Mesothelial cell of epicardium (in vitro differentiated cells): ENCODE measurements at regions not wholly inside any gene's neighbourhood (a gene's known extent, or its start where the extent isn't known, plus 50 kb on each side); places are given as distances from the start of the nearest gene placed in this dataset.

Experiments
- DNase-seq, 2 experiments: peaks; one replicate each; pipeline ENCODE4 v3.0.0; 2021; ENCODE audit warnings: low spot score in 2 of 2; ENCODE audit not compliant: unreplicated experiment in 2 of 2
- H3K27ac Mint-ChIP-seq: 2 replicates; pipeline ENCODE4 v1.8.0; 2021; ENCODE audit warnings: mixed read lengths
- H3K27me3 Mint-ChIP-seq: 2 replicates; pipeline ENCODE4 v1.8.0; 2021; ENCODE audit warnings: low read depth, mixed read lengths
- H3K36me3 Mint-ChIP-seq: 2 replicates; pipeline ENCODE4 v1.8.0; 2021; ENCODE audit warnings: mixed read lengths
- H3K4me1 Mint-ChIP-seq: 2 replicates; pipeline ENCODE4 v1.8.0; 2021; ENCODE audit warnings: mixed read lengths
- H3K4me3 Mint-ChIP-seq: 2 replicates; pipeline ENCODE4 v1.8.0; 2021; ENCODE audit warnings: mild to moderate bottlenecking, moderate library complexity, mixed read lengths
- H3K9me3 Mint-ChIP-seq: 2 replicates; pipeline ENCODE4 v1.8.0; 2021; ENCODE audit warnings: mixed read lengths
- TF ChIP-seq, protein P1 (sequence below): fragments of 200-600 bp; sonication (generic); IDR thresholded peaks from one replicate; pipeline ENCODE4 v1.5.0; 2021; ENCODE audit warnings: antibody characterized with exemption; ENCODE audit not compliant: unreplicated experiment

DNA sequence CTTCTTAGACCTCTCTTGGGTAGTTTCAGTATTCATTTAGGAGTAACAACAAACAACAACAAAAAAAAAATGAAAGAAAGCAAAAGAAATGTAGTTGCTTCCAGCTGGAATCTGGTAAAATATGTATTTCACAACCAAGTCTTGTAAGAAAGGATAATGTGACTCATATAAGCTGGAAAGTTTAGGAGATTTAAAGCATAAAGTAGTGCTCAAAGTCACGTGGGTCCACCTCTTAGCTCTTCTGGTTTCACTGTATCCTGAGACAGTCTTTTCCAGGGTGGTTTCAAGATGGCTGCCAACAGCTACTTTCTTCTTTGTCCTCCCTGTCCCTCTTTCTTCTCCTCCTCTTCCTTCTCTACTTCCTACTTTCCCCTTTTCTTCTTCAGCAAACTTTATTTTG is 69.5 kb upstream of the CDK13 start:
- no peak for DNase-seq
- H3K4me1 Mint-ChIP-seq, result no peaks in the 10 kb centered on the region
- TF ChIP-seq, protein P1, sequence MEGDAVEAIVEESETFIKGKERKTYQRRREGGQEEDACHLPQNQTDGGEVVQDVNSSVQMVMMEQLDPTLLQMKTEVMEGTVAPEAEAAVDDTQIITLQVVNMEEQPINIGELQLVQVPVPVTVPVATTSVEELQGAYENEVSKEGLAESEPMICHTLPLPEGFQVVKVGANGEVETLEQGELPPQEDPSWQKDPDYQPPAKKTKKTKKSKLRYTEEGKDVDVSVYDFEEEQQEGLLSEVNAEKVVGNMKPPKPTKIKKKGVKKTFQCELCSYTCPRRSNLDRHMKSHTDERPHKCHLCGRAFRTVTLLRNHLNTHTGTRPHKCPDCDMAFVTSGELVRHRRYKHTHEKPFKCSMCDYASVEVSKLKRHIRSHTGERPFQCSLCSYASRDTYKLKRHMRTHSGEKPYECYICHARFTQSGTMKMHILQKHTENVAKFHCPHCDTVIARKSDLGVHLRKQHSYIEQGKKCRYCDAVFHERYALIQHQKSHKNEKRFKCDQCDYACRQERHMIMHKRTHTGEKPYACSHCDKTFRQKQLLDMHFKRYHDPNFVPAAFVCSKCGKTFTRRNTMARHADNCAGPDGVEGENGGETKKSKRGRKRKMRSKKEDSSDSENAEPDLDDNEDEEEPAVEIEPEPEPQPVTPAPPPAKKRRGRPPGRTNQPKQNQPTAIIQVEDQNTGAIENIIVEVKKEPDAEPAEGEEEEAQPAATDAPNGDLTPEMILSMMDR, result no peak
- peaks cover 4% of the 10 kb centered on the region for H3K36me3 Mint-ChIP-seq
- H3K27ac Mint-ChIP-seq, result no peak overlapping the region
- peaks cover 4% of the 10 kb centered on the region for H3K27me3 Mint-ChIP-seq
- peaks cover 20% of the 10 kb centered on the region for H3K9me3 Mint-ChIP-seq
- H3K4me3 Mint-ChIP-seq, result no peak overlapping the region

DNA sequence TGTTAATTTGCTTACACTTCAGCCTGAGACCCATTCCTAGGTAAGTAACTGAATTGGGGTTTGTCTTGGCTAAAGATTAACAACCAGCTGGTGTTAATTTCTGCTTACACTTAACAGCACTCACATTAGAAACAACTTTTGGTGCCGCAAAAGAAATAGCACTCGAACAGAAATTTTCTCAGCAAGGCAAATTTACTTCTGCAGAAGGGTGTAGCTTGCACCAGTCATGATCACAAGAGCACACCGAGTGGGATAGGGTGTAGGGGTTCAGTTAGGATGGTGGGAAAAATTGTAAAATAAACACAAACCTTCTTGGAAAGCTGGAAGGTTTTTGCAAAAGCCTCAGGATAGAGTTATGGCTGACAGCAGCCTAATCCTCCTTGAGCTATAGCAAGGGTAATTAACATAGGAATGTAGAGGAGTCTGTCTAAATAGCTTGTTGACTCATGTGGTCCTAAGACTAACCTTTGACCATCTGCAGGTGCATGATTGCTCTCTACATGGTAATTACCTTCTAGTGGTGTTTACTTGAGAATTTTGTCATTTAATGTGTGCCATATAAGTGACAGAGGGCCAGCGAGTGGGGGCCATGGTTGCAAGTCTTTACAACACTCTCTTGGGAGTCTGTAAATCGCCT is 67.8 kb upstream of the CDK13 start:
- H3K36me3 Mint-ChIP-seq, result peaks cover 4% of the 10 kb centered on the region
- no peak overlapping the region for H3K27ac Mint-ChIP-seq
- DNase-seq, result no peak
- H3K4me1 Mint-ChIP-seq, result no peaks in the 10 kb centered on the region
- H3K27me3 Mint-ChIP-seq, result peaks cover 2% of the 10 kb centered on the region
- TF ChIP-seq, protein P1, result no peak
- H3K9me3 Mint-ChIP-seq, result peaks cover 17% of the 10 kb centered on the region
- H3K4me3 Mint-ChIP-seq, result no peak overlapping the region

DNA sequence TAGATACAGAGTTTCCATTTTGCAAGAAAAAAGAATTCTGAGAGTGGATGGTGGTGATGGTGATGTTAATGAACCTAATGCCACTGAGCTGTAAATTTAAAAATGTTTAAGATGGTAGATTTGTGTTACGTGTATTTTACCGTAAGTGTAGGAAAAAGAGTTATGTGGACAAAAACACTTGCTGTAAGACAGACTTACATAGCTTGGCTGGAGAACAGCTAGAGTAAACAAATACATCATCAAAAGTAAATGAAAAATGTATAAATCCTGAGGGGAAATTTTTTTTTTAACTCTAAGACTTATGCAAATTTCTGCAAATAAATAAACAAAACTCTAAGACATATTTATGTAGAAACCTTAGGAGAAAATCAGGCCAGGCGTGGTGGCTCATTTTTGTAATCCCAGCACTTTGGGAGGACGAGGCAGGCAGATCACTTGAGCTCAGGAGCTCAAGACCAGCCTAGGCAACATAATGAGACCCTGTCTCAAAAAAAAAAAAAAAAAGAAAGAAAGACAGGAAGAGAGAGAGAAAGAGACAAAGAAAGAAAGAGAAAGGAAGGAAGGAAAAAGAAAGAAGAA is 66.2 kb upstream of the CDK13 start:
- no peak for DNase-seq
- no peak overlapping the region for H3K27ac Mint-ChIP-seq
- peaks cover 17% of the 10 kb centered on the region for H3K9me3 Mint-ChIP-seq
- H3K27me3 Mint-ChIP-seq, result no peaks in the 10 kb centered on the region
- H3K4me3 Mint-ChIP-seq, result no peak overlapping the region
- H3K36me3 Mint-ChIP-seq, result peaks cover 4% of the 10 kb centered on the region
- TF ChIP-seq, protein P1, result no peak
- peaks cover 12% of the 10 kb centered on the region for H3K4me1 Mint-ChIP-seq

DNA sequence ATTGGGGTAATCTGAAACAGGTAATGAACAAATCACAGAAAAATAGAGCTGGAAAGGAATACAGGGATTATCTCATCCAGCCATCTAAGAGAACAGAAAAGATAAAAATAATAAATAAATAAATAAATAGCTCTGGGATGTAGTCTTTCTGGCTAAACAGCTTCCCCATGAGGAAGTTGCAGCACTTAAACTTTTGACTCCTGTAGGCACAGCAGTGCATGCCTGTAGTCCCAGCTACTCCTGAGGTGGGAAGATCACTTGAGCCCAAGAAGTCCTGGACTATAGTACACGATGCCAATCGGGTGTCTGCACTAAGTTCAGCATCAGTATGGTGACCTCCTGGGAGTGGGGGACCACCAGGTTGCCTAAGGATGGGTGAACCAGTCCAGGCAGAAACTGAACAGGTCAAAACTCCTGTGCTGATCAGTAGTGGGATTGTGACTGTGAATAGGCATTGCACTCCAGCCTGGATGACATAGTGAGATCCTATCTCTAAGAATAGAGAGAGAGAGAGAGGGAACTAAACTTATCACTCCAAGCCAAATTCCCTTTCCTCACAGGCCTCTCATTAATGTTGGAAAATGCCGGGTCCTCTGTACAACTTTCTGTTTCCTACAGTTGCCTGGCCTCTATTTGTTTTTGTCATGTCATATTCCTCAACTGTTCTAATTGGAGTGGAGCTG is 61.7 kb upstream of the CDK13 start:
- TF ChIP-seq, protein P1, result no peak
- no peak for DNase-seq
- H3K27me3 Mint-ChIP-seq, result no peaks in the 10 kb centered on the region
- H3K9me3 Mint-ChIP-seq, result peaks cover 4% of the 10 kb centered on the region
- peaks cover 2% of the 10 kb centered on the region for H3K36me3 Mint-ChIP-seq
- no peak overlapping the region for H3K4me3 Mint-ChIP-seq
- H3K4me1 Mint-ChIP-seq, result peaks cover 35% of the 10 kb centered on the region
- peak overlapping the region; percentile 72 for H3K27ac Mint-ChIP-seq

DNA sequence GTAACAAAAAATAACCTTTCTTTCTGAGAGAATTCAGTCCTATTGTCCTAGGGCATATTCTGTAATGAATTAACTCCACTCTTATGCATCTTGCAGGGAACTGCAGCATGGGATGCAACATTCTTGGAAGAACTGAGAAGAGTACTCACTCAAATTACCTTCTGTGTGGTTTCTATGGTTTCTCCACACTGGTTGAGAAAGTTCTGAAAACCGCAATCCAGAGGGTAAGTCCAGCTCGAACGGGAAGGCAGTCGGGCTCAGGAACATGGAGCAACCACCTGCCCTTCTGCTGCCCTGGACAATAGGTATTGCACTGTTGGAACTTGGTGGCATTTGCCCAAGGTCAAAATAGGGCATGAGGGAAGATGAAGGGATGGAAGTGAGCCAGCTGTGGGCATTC is 59.6 kb upstream of the CDK13 start:
- Mint-ChIP-seq H3K27ac (no peak overlapping the region), H3K27me3 (peaks cover 1% of the 10 kb centered on the region), H3K4me3 (no peak overlapping the region), H3K36me3 (no peaks in the 10 kb centered on the region), H3K4me1 (peaks cover 42% of the 10 kb centered on the region), H3K9me3 (no peaks in the 10 kb centered on the region)
- TF ChIP-seq, protein P1, result no peak
- DNase-seq, result no peak
